CD4-positive, alpha-beta T cell treated with Interferon alpha-2 for 1 hour (primary cell): ENCODE measurements at regions not wholly inside any gene's neighbourhood (a gene's known extent, or its start where the extent isn't known, plus 50 kb on each side); places are given as distances from the start of the nearest gene placed in this dataset.
"Not testable (repeated sequence)": the region's sequence is repeated elsewhere in the genome, so short reads cannot be mapped to it uniquely, and the experiment has no call there.

Experiments used
- DNase-seq, 2 donors: peaks; one replicate each; pipeline ENCODE4 v3.0.0-alpha.2; 2020 to 2022

GRCh38 chr4:53865054-53865453, 199.4 kb downstream of the CHIC2 start:
- no peak for DNase-seq

- DNase-seq = no peak
Observed at GRCh38 chr4:53863736-53864365, 200.6 kb downstream of the CHIC2 start.

- no peak for DNase-seq
Observed at GRCh38 chr4:53863158-53863557, 201.2 kb downstream of the CHIC2 start.

- no peak for DNase-seq
Observed at GRCh38 chr4:53861856-53862610, 202.4 kb downstream of the CHIC2 start.

GRCh38 chr4:53859305-53859704, 205.1 kb downstream of the CHIC2 start:
- no peak for DNase-seq

- no peak for DNase-seq
Observed at GRCh38 chr4:53858744-53859143, 205.7 kb downstream of the CHIC2 start.

- DNase-seq = no peak
Observed at GRCh38 chr4:53855581-53856250, 208.7 kb downstream of the CHIC2 start.

- no peak for DNase-seq
Observed at GRCh38 chr4:53854991-53855568, 209.3 kb downstream of the CHIC2 start.

GRCh38 chr4:53852343-53852742, 212.1 kb downstream of the CHIC2 start:
- no peak for DNase-seq

GRCh38 chr4:53847965-53848364, 216.4 kb downstream of the CHIC2 start:
- DNase-seq = no peak

- no peak for DNase-seq
Observed at GRCh38 chr4:53844551-53844950, 219.9 kb downstream of the CHIC2 start.

- no peak for DNase-seq
Observed at GRCh38 chr4:53844133-53844532, 220.3 kb downstream of the CHIC2 start.

- DNase-seq = no peak
Observed at GRCh38 chr4:53841711-53842110, 222.7 kb downstream of the CHIC2 start.

- no peak for DNase-seq
Observed at GRCh38 chr4:53840643-53841042, 223.8 kb downstream of the CHIC2 start.

- DNase-seq = not testable (repeated sequence)
Observed at GRCh38 chr4:53833302-53834003, 231.0 kb downstream of the CHIC2 start.

- DNase-seq = no peak
Observed at GRCh38 chr4:53832549-53832948, 231.9 kb downstream of the CHIC2 start.

- no peak for DNase-seq
Observed at GRCh38 chr4:53830511-53830910, 233.9 kb downstream of the CHIC2 start.

- no peak for DNase-seq
Observed at GRCh38 chr4:53821179-53821851, 230.0 kb upstream of the LNX1 start.

- DNase-seq = no peak
Observed at GRCh38 chr4:53818104-53818503, 226.8 kb upstream of the LNX1 start.

GRCh38 chr4:53816561-53816960, 225.3 kb upstream of the LNX1 start:
- DNase-seq = no peak

- no peak for DNase-seq
Observed at GRCh38 chr4:53815281-53815680, 224.0 kb upstream of the LNX1 start.

- DNase-seq = no peak
Observed at GRCh38 chr4:53813998-53814397, 222.7 kb upstream of the LNX1 start.

- DNase-seq = no peak
Observed at GRCh38 chr4:53810643-53811042, 219.4 kb upstream of the LNX1 start.
